Neuronal stem cell (in vitro differentiated cells): ENCODE measurements at regions not wholly inside any gene's neighbourhood (a gene's known extent, or its start where the extent isn't known, plus 50 kb on each side); places are given as distances from the start of the nearest gene placed in this dataset.

Experiments used
- DNase-seq: peaks from one replicate; pipeline ENCODE4 v3.0.0-alpha.2; 2013; ENCODE audit warnings: low spot score
- H2AFZ ChIP-seq: one replicate; pipeline ENCODE4 v1.6.1; 2013; ENCODE audit warnings: mild to moderate bottlenecking, low read length, inconsistent platforms
- H2AK5ac ChIP-seq: 2 replicates; pipeline ENCODE4 v1.6.1; 2013; ENCODE audit warnings: low read depth, mild to moderate bottlenecking, inconsistent platforms, low read length, moderate library complexity, mixed read lengths
- H2BK120ac ChIP-seq: 2 replicates; pipeline ENCODE4 v1.6.1; 2013; ENCODE audit warnings: low read depth, mild to moderate bottlenecking, inconsistent platforms, low read length, moderate library complexity, mixed read lengths
- H2BK12ac ChIP-seq: one replicate; pipeline ENCODE4 v1.6.1; 2013; ENCODE audit warnings: low read length, inconsistent platforms
- H2BK15ac ChIP-seq: 2 replicates; pipeline ENCODE4 v1.6.1; 2013; ENCODE audit warnings: mild to moderate bottlenecking, low read length, inconsistent platforms, mixed read lengths
- H2BK5ac ChIP-seq: one replicate; pipeline ENCODE4 v1.6.1; 2013; ENCODE audit warnings: inconsistent platforms, mild to moderate bottlenecking, low read length, moderate library complexity
- H3K14ac ChIP-seq: one replicate; pipeline ENCODE4 v1.6.1; 2013; ENCODE audit warnings: low read length, inconsistent platforms
- H3K18ac ChIP-seq: 2 replicates; pipeline ENCODE4 v1.6.1; 2013; ENCODE audit warnings: low read length, inconsistent platforms
- H3K23ac ChIP-seq: 2 replicates; pipeline ENCODE4 v1.6.1; 2013; ENCODE audit warnings: low read depth, mild to moderate bottlenecking, mixed read lengths, low read length, inconsistent platforms; ENCODE audit not compliant: poor library complexity
- H3K27ac ChIP-seq: replicated peaks from 3 replicates; pipeline ENCODE4 v1.5.1; 2013; ENCODE audit warnings: low read length, inconsistent platforms
- H3K27me3 ChIP-seq, 3 experiments: 2 replicates each; pipeline ENCODE4 v1.6.1; 2013; ENCODE audit warnings: low read length in 3 of 3, mild to moderate bottlenecking in 2 of 3, inconsistent platforms in 1 of 3, low read depth in 1 of 3, mixed read lengths in 1 of 3, moderate library complexity in 1 of 3; ENCODE audit not compliant: control insufficient read depth in 3 of 3, insufficient read depth in 3 of 3
- H3K36me3 ChIP-seq, 2 donors: replicated peaks in 1 of 2; 2 replicates each; pipeline ENCODE4 v1.6.1; 2013; ENCODE audit warnings: low read length in 2 of 2; ENCODE audit not compliant: control insufficient read depth in 2 of 2, insufficient read depth in 2 of 2
- H3K4ac ChIP-seq: 2 replicates; pipeline ENCODE4 v1.6.1; 2013; ENCODE audit warnings: inconsistent platforms, mild to moderate bottlenecking, low read length, moderate library complexity
- H3K4me1 ChIP-seq, 2 donors: 1 replicate in 1 of 2; 2 replicates in 1 of 2; pipeline ENCODE4 v1.6.1; 2013; ENCODE audit warnings: low read length in 2 of 2, low read depth in 1 of 2; ENCODE audit not compliant: control insufficient read depth in 2 of 2, insufficient read depth in 1 of 2
- H3K4me2 ChIP-seq: one replicate; pipeline ENCODE4 v1.6.1; 2013; ENCODE audit warnings: mild to moderate bottlenecking, low read length, inconsistent platforms; ENCODE audit not compliant: insufficient read depth, poor library complexity, severe bottlenecking
- H3K4me3 ChIP-seq, 2 donors: 2 replicates each; pipeline ENCODE4 v1.5.1; 2013; ENCODE audit warnings: low read length in 2 of 2, mild to moderate bottlenecking in 2 of 2, inconsistent platforms in 1 of 2, moderate library complexity in 1 of 2
- H3K79me1 ChIP-seq: one replicate; pipeline ENCODE4 v1.6.1; 2013; ENCODE audit warnings: low read depth, mild to moderate bottlenecking, inconsistent platforms, low read length, moderate library complexity
- H3K9ac ChIP-seq: one replicate; pipeline ENCODE4 v1.6.1; 2013; ENCODE audit warnings: mild to moderate bottlenecking, low read depth, low read length, inconsistent platforms; ENCODE audit not compliant: poor library complexity
- H3K9me3 ChIP-seq, 2 donors: replicated peaks in 1 of 2; 2 replicates each; pipeline versions ENCODE3 to v1.6.1; 2013; ENCODE audit warnings: low read length in 2 of 2, mild to moderate bottlenecking in 2 of 2, inconsistent platforms in 1 of 2, low read depth in 1 of 2, mixed read lengths in 1 of 2, moderate library complexity in 1 of 2; ENCODE audit not compliant: control insufficient read depth in 2 of 2, insufficient read depth in 1 of 2
- H4K8ac ChIP-seq: one replicate; pipeline ENCODE4 v1.6.1; 2013; ENCODE audit warnings: low read depth, mild to moderate bottlenecking, inconsistent platforms, low read length, moderate library complexity
- H4K91ac ChIP-seq: one replicate; pipeline ENCODE4 v1.6.1; 2013; ENCODE audit warnings: low read length, low read depth, mild to moderate bottlenecking, inconsistent platforms; ENCODE audit not compliant: poor library complexity
- WGBS, 2 donors: extraction: QIAGEN DNeasy Blood & Tissue Kit; methylation state at CpG; one replicate each; pipeline ENCODE4 v1.1.7; 2013; ENCODE audit warnings: missing lambda C conversion rate in 2 of 2, mixed read lengths in 1 of 2; ENCODE audit not compliant: insufficient read length in 2 of 2, insufficient replicate concordance in 1 of 2; ENCODE audit errors: extremely low coverage in 2 of 2; 5-methylcytosine and 5-hydroxymethylcytosine counted together

GRCh38 chr4:28883211-28883610, 1837.0 kb upstream of the PCDH7 start:
- Histone ChIP-seq H3K4me1 (peaks cover 0 to 4% of the 10 kb centered on the region in 2 donors), H3K79me1 (no peaks in the 10 kb centered on the region), H2BK12ac (no peak overlapping the region), H3K9ac (no peak overlapping the region), H2AFZ (no peak overlapping the region), H3K23ac (no peak overlapping the region), H4K91ac (no peak overlapping the region), H3K4me2 (no peak overlapping the region), H3K18ac (no peak overlapping the region), H3K36me3 (no peaks in the 10 kb centered on the region), H4K8ac (no peak overlapping the region), H2AK5ac (no peak overlapping the region), H3K27ac (no peak overlapping the region), H3K14ac (no peak overlapping the region), H2BK5ac (no peak overlapping the region), H3K4me3 (no peak overlapping the region), H3K27me3 (no peaks in the 10 kb centered on the region), H2BK15ac (no peak overlapping the region), H3K4ac (no peak overlapping the region), H3K9me3 (no peaks in the 10 kb centered on the region), H2BK120ac (no peak overlapping the region)
- DNase-seq, result no peak
- no CpG with 5 or more reads among the region's 2 CpGs for WGBS, 2 donors

DNA sequence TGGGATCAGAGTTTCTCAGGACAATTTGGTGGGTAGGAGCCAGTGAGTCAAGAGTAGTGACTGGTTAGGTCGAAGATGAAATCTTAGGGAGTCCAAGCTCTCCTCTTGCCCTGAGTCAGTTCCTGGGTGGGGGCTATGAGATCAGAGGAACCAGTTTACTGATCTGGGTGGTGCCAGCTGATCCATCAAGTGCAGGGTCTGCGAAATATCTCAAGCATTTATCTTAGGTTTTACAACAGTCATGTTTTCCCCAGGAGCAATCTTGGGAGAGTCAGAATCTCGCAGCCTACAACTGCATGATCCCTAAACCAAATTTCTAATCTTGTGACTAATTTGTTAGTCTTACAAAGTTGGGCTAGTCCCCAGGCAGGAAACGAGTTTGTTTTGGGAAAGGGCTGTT, 1833.2 kb upstream of the PCDH7 start:
- no peak for DNase-seq
- Histone ChIP-seq H4K8ac (no peak overlapping the region), H3K23ac (no peak overlapping the region), H3K27ac (no peak overlapping the region), H3K4ac (no peak overlapping the region), H2BK120ac (no peak overlapping the region), H3K14ac (no peak overlapping the region), H3K27me3 (no peaks in the 10 kb centered on the region), H2AK5ac (no peak overlapping the region), H4K91ac (no peak overlapping the region), H3K79me1 (no peaks in the 10 kb centered on the region), H3K9me3 (no peaks in the 10 kb centered on the region), H3K36me3 (no peaks in the 10 kb centered on the region), H3K18ac (no peak overlapping the region), H3K9ac (no peak overlapping the region), H2BK12ac (no peak overlapping the region), H3K4me1 (peaks cover 0 to 4% of the 10 kb centered on the region in 2 donors), H2AFZ (no peak overlapping the region), H2BK5ac (no peak overlapping the region), H3K4me3 (no peak overlapping the region), H2BK15ac (no peak overlapping the region), H3K4me2 (no peak overlapping the region)
- WGBS, 2 donors, result no CpG with 5 or more reads among the region's 4 CpGs

DNA sequence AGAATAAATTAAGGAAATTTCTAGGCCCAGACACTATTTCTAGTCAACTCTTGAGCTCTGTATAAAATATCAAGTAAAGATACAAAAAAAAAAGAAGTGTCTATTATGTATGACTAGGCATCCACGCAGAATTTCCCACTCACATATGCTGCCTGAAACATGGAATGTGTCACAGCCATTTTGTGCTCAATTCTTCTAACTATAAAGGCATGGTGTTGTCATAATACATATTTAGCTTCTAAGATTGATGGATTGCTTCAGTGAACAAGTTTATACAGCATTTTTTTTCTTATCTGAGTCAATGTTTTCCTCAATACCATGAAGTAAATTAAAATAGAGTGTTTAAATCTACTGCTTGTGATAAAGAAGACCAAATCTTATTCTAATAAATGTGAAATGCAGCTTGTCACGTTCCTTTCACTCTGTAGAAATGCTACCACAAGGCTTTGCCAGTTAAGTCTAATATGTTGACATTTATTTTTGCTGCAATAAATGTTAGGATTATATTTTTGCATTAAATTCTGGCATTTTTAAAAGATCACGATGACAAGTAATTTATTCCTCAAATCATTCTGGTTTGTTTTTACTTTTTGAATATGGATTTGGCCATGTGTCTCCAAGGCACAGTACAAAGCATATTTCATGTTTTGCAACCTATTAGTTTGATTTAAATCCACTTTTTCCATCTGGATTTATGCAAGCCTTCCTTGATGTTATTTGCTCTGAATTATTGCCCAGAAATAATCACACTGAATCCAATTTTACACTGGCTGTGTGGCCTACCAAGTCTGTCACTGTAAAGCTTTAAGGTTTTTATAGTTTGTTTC, 1829.0 kb upstream of the PCDH7 start:
- H3K9ac ChIP-seq, result no peak overlapping the region
- H2BK12ac ChIP-seq, result no peak overlapping the region
- no peaks in the 10 kb centered on the region for H3K36me3 ChIP-seq
- H2AFZ ChIP-seq, result no peak overlapping the region
- H3K4me3 ChIP-seq, result no peak overlapping the region
- H3K4me1 ChIP-seq, result no peaks in the 10 kb centered on the region
- no peak overlapping the region for H3K4me2 ChIP-seq
- no peak for DNase-seq
- WGBS, 2 donors, result no CpG with 5 or more reads among the region's 3 CpGs
- no peak overlapping the region for H3K27ac ChIP-seq
- no peak overlapping the region for H2BK120ac ChIP-seq
- no peak overlapping the region for H3K14ac ChIP-seq
- H4K91ac ChIP-seq, result no peak overlapping the region
- no peaks in the 10 kb centered on the region for H3K9me3 ChIP-seq
- H3K23ac ChIP-seq, result no peak overlapping the region
- no peak overlapping the region for H3K18ac ChIP-seq
- no peak overlapping the region for H2BK15ac ChIP-seq
- H4K8ac ChIP-seq, result no peak overlapping the region
- no peaks in the 10 kb centered on the region for H3K79me1 ChIP-seq
- H2BK5ac ChIP-seq, result no peak overlapping the region
- no peaks in the 10 kb centered on the region for H3K27me3 ChIP-seq
- no peak overlapping the region for H3K4ac ChIP-seq
- no peak overlapping the region for H2AK5ac ChIP-seq

GRCh38 chr4:28913466-28913865, 1806.7 kb upstream of the PCDH7 start:
- Histone ChIP-seq H3K79me1 (no peaks in the 10 kb centered on the region), H3K4ac (no peak overlapping the region), H4K91ac (no peak overlapping the region), H3K27ac (no peak overlapping the region), H2BK12ac (no peak overlapping the region), H2BK5ac (no peak overlapping the region), H3K4me3 (no peak overlapping the region), H3K36me3 (no peaks in the 10 kb centered on the region), H4K8ac (no peak overlapping the region), H2AK5ac (no peak overlapping the region), H3K23ac (no peak overlapping the region), H2BK15ac (no peak overlapping the region), H3K14ac (no peak overlapping the region), H3K9me3 (no peaks in the 10 kb centered on the region), H3K9ac (no peak overlapping the region), H3K18ac (no peak overlapping the region), H3K4me1 (no peaks in the 10 kb centered on the region), H2BK120ac (no peak overlapping the region), H3K27me3 (no peaks in the 10 kb centered on the region), H2AFZ (no peak overlapping the region), H3K4me2 (no peak overlapping the region)
- no CpG with 5 or more reads among the region's 1 CpG for WGBS, 2 donors
- no peak for DNase-seq
